ENCODE measurements at regions not wholly inside any gene's neighbourhood (a gene's known extent, or its start where the extent isn't known, plus 50 kb on each side); places are given as distances from the start of the nearest gene placed in this dataset.
A peak's percentile ranks its signal among the peaks of the same experiment; 100 is the strongest.

DNA sequence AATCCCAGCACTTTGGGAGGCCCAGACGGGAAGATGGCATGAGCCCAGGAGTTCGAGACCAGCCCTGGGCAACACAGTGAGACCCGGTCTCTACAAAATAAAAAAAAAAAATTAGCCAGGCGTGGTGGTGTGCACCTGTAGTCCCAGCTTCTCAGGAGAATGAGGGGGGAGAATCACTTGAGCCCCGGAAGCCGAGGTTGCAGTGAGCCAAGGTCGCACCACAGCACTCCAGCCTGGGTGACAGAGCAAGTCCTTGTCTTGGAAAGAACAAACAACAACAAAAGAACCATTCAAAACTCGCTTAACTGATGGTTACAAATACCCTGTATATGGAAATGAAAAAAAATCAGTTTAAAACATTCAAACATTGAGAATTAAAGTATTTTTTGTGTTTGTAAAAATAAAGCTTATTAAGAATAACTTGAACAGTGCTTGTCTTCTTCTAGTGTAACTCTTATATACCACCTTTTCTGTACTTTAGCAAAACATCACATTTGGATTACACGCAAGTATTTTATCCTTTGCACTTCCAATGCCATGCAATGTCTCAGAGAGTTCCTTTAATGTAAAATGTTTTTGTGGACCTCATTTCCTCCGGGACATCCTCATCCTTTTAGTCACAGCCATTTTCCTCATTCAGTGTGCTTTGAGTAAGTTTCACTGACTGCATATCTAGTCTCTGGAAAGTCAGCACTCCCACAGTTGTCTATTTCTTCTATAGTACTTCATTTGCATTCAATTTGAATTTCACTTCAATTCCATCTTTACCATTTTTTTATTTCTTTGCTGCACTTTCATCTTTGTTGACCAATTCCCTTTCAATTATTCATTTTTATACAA, 113.0 kb upstream of the GOLGA8J start:
- TF ChIP-seq CTCF (IDR thresholded peaks at IDR 0.05), result no peak

GRCh38 chr15:29968895-29969561, 113.7 kb upstream of the GOLGA8J start:
- Histone ChIP-seq H3K4me3 (peak overlapping the region; percentile 25 to 27), H3K9me3 (no peaks in the 10 kb centered on the region), H3K27me3 (peaks cover 17 to 54% of the 10 kb centered on the region in 2 donors), H3K36me3 (no peaks in the 10 kb centered on the region), H3K4me1 (no peaks in the 10 kb centered on the region), H3K27ac (no peak overlapping the region)
- ATAC-seq (no peak), DNase-seq (peak in 1 of 4 donors; percentile 68)
- intact Hi-C loops (cut with DNase I), result no loop called here
- no peak for TF ChIP-seq CTCF (IDR thresholded peaks at IDR 0.05)

More for the DNA sequence above, 113.0 kb upstream of the GOLGA8J start:
- Histone ChIP-seq H3K36me3 (no peaks in the 10 kb centered on the region), H3K9me3 (no peaks in the 10 kb centered on the region), H3K27me3 (peaks cover 17 to 54% of the 10 kb centered on the region in 2 donors), H3K27ac (no peak overlapping the region), H3K4me1 (no peaks in the 10 kb centered on the region), H3K4me3 (no peak overlapping the region)
- no peak for DNase-seq
- intact Hi-C loops (cut with DNase I), result no loop called here
- ATAC-seq, result no peak

GRCh38 chr15:29968099-29968894, 114.5 kb upstream of the GOLGA8J start:
- Histone ChIP-seq H3K27me3 (peaks cover 17 to 54% of the 10 kb centered on the region in 2 donors), H3K9me3 (no peaks in the 10 kb centered on the region), H3K36me3 (no peaks in the 10 kb centered on the region), H3K4me1 (no peaks in the 10 kb centered on the region), H3K27ac (no peak overlapping the region), H3K4me3 (peak overlapping the region; percentile 25 to 27)
- TF ChIP-seq CTCF (IDR thresholded peaks at IDR 0.05), result no peak
- DNase-seq, result peak in 2 of 4 donors; percentile 16 to 80
- ATAC-seq, result peak; percentile 45
- intact Hi-C loops (cut with DNase I), result no loop called here

GRCh38 chr15:29962407-29962806, 120.3 kb upstream of the GOLGA8J start:
- H3K36me3 ChIP-seq, result no peaks in the 10 kb centered on the region
- intact Hi-C loops (cut with DNase I), result no loop called here
- TF ChIP-seq CTCF (IDR thresholded peaks at IDR 0.05), result no peak
- H3K27me3 ChIP-seq, result peaks cover 4 to 17% of the 10 kb centered on the region in 2 donors
- no peak overlapping the region for H3K27ac ChIP-seq
- H3K4me1 ChIP-seq, result no peaks in the 10 kb centered on the region
- ATAC-seq, result no peak
- H3K4me3 ChIP-seq, result no peak overlapping the region
- H3K9me3 ChIP-seq, result no peaks in the 10 kb centered on the region
- no peak for DNase-seq

All from left lung (tissue), 4 donors.